IMR-90 (cell line): ENCODE measurements at regions not wholly inside any gene's neighbourhood (a gene's known extent, or its start where the extent isn't known, plus 50 kb on each side); places are given as distances from the start of the nearest gene placed in this dataset.

ENCODE experiments used
- ATAC-seq: fragments of 200-7000 bp; cut with Tn5 transposase; 2 replicates; pipeline ENCODE4 v1.9.1; 2020; ENCODE audit warnings: low read depth, mild to moderate bottlenecking, moderate library complexity
- BruUV-seq: library from RNA; stranded (reverse); fragments of 400-500 nt; replicated peaks from 2 replicates; lab custom pipeline; 2021; lab: Mats Ljungman, UMichigan
- CTCF ChIA-PET: fragments of 300-600 bp; formaldehyde crosslinking; extraction: SDS; loops from one replicate; lab custom pipeline; 2021; ENCODE audit warnings: antibody characterized with exemption; lab: Yijun Ruan, JAX
- POLR2A ChIA-PET: fragments of 300-600 bp; sonication (Branson Sonifier 250); formaldehyde crosslinking; loops from one replicate; lab custom pipeline; 2022; ENCODE audit warnings: antibody characterized with exemption; ENCODE audit not compliant: unreplicated experiment; lab: Charles Lee
- DNase-seq: peaks from one replicate; pipeline ENCODE4 v3.0.0; 2013
- H2AFZ ChIP-seq: replicated peaks from 2 replicates; pipeline ENCODE3; 2013; ENCODE audit warnings: low read length, mild to moderate bottlenecking; ENCODE audit not compliant: poor library complexity
- H2AK5ac ChIP-seq: 2 replicates; pipeline ENCODE4 v1.6.1; 2013; ENCODE audit warnings: low read depth, low read length, inconsistent platforms
- H2AK9ac ChIP-seq: replicated peaks from 2 replicates; pipeline ENCODE3; 2013; ENCODE audit warnings: mild to moderate bottlenecking, low read depth, low read length, moderate library complexity; ENCODE audit not compliant: poor library complexity
- H2BK120ac ChIP-seq: 2 replicates; pipeline ENCODE4 v1.6.1; 2013; ENCODE audit warnings: low read depth, low read length, inconsistent platforms
- H2BK15ac ChIP-seq: 3 replicates; pipeline ENCODE4 v1.6.1; 2013; ENCODE audit warnings: low read depth, low read length, inconsistent platforms
- H2BK20ac ChIP-seq: 2 replicates; pipeline ENCODE4 v1.6.1; 2013; ENCODE audit warnings: low read depth, mild to moderate bottlenecking, inconsistent platforms, low read length, moderate library complexity
- H2BK5ac ChIP-seq: 2 replicates; pipeline ENCODE4 v1.6.1; 2013; ENCODE audit warnings: mild to moderate bottlenecking, low read depth, low read length, inconsistent platforms; ENCODE audit not compliant: poor library complexity, severe bottlenecking
- H3K14ac ChIP-seq: replicated peaks from 2 replicates; pipeline ENCODE4 v1.6.1; 2013; ENCODE audit warnings: low read depth, low read length, inconsistent platforms
- H3K18ac ChIP-seq: 2 replicates; pipeline ENCODE4 v1.6.1; 2013; ENCODE audit warnings: low read depth, low read length, control low read depth
- H3K23ac ChIP-seq: 2 replicates; pipeline ENCODE4 v1.6.1; 2013; ENCODE audit warnings: low read depth, low read length, inconsistent platforms
- H3K27ac ChIP-seq: 2 replicates; pipeline ENCODE4 v1.5.1; 2013; ENCODE audit warnings: mild to moderate bottlenecking, control low read depth, low read length; ENCODE audit not compliant: insufficient read depth
- H3K27me3 ChIP-seq: 2 replicates; pipeline ENCODE4 v1.6.1; 2013; ENCODE audit warnings: low read length; ENCODE audit not compliant: control insufficient read depth, insufficient read depth
- H3K36me3 ChIP-seq: 2 replicates; pipeline ENCODE4 v1.6.1; 2013; ENCODE audit warnings: low read length, mixed read lengths; ENCODE audit not compliant: control insufficient read depth, insufficient read depth
- H3K4ac ChIP-seq: 2 replicates; pipeline ENCODE4 v1.6.1; 2013; ENCODE audit warnings: low read depth, low read length, inconsistent platforms
- H3K4me1 ChIP-seq: 2 replicates; pipeline ENCODE4 v1.6.1; 2013; ENCODE audit warnings: low read length, mixed read lengths; ENCODE audit not compliant: control insufficient read depth, insufficient read depth
- H3K4me2 ChIP-seq: 2 replicates; pipeline ENCODE4 v1.6.1; 2013; ENCODE audit warnings: low read depth, mild to moderate bottlenecking, control low read depth, low read length, moderate library complexity
- H3K4me3 ChIP-seq: 2 replicates; pipeline ENCODE4 v1.5.1; 2013; ENCODE audit warnings: low read depth, mild to moderate bottlenecking, control low read depth, low read length, moderate library complexity; ENCODE audit not compliant: insufficient read depth
- H3K56ac ChIP-seq: 2 replicates; pipeline ENCODE4 v1.6.1; 2013; ENCODE audit warnings: low read length, inconsistent platforms; ENCODE audit not compliant: insufficient read depth; ENCODE audit errors: extremely low read depth
- H3K79me1 ChIP-seq, 2 experiments: 2 replicates each; pipeline ENCODE4 v1.6.1; 2013; ENCODE audit warnings: low read length in 2 of 2, inconsistent platforms in 1 of 2, low read depth in 1 of 2
- H3K9ac ChIP-seq: 2 replicates; pipeline ENCODE4 v1.6.1; 2013; ENCODE audit warnings: low read depth, low read length, control low read depth
- H3K9me1 ChIP-seq: 2 replicates; pipeline ENCODE4 v1.6.1; 2013; ENCODE audit warnings: low read length, inconsistent platforms; ENCODE audit not compliant: insufficient read depth
- H3K9me3 ChIP-seq: 2 replicates; pipeline ENCODE4 v1.6.1; 2013; ENCODE audit warnings: low read length; ENCODE audit not compliant: control insufficient read depth, insufficient read depth
- H4K20me1 ChIP-seq: 2 replicates; pipeline ENCODE4 v1.6.1; 2013; ENCODE audit warnings: low read length, inconsistent platforms; ENCODE audit not compliant: insufficient read depth
- H4K5ac ChIP-seq: 2 replicates; pipeline ENCODE4 v1.6.1; 2013; ENCODE audit warnings: mild to moderate bottlenecking, low read depth, low read length, control low read depth
- H4K8ac ChIP-seq, 2 experiments: 2 replicates each; pipeline ENCODE4 v1.6.1; 2013; ENCODE audit warnings: low read depth in 2 of 2, low read length in 2 of 2, control low read depth in 1 of 2, inconsistent platforms in 1 of 2
- H4K91ac ChIP-seq: 2 replicates; pipeline ENCODE4 v1.6.1; 2013; ENCODE audit warnings: low read depth, low read length, inconsistent platforms; ENCODE audit not compliant: insufficient read depth
- BHLHE40 ChIP-seq: fragments of 150-350 bp; IDR thresholded peaks from 2 replicates; pipeline ENCODE4 v1.6.1; 2016; ENCODE audit warnings: mild to moderate bottlenecking, low read depth, low read length
- CEBPB ChIP-seq: IDR thresholded peaks from 2 replicates; pipeline ENCODE4 v1.6.1; 2012; ENCODE audit warnings: low read depth, low read length, improper control_type of control experiment
- CHD1 ChIP-seq: IDR thresholded peaks from 2 replicates; pipeline ENCODE4 v1.6.1; 2012; ENCODE audit warnings: low read depth, low read length, improper control_type of control experiment
- FOS ChIP-seq: fragments of 150-350 bp; IDR thresholded peaks from 2 replicates; pipeline ENCODE4 v1.6.1; 2016; ENCODE audit warnings: low read depth, low read length
- NFE2L2 ChIP-seq: fragments of 150-350 bp; IDR thresholded peaks from 2 replicates; pipeline ENCODE4 v1.6.1; 2016; ENCODE audit warnings: low read depth, mild to moderate bottlenecking, low read length
- RCOR1 ChIP-seq: IDR thresholded peaks from 2 replicates; pipeline ENCODE4 v1.6.1; 2012; ENCODE audit warnings: mild to moderate bottlenecking, low read length, improper control_type of control experiment; ENCODE audit not compliant: insufficient replicate concordance
- SMC3 ChIP-seq: fragments of 150-350 bp; IDR thresholded peaks from 2 replicates; pipeline ENCODE4 v1.6.1; 2016; ENCODE audit warnings: low read depth, mild to moderate bottlenecking, antibody characterized with exemption, low read length, moderate library complexity
- WGBS, 2 experiments: methylation state at CpG; one replicate each; pipeline versions ENCODE4 v1.1.5 to v1.1.7; 2013; ENCODE audit warnings: missing lambda C conversion rate in 2 of 2; ENCODE audit not compliant: insufficient read length in 1 of 2; ENCODE audit errors: extremely low coverage in 2 of 2; 5-methylcytosine and 5-hydroxymethylcytosine counted together
- dilution Hi-C: fragments of 300-500 bp; cut with HindIII; formaldehyde crosslinking; loops from one replicate; pipeline ENCODE4 v1.14.3; 2018; ENCODE audit warnings: low sequenced_read_pairs; ENCODE audit not compliant: unreplicated experiment
- in situ Hi-C: fragments of 300-500 bp; cut with MboI; formaldehyde crosslinking; loops from 3 replicates; pipeline ENCODE4 v1.14.3; 2019; ENCODE audit warnings: low sequenced_read_pairs, inconsistent platforms, mixed read lengths
- intact Hi-C: fragments of 100-400 bp; cut with micrococcal nuclease; formaldehyde crosslinking; loops from 2 replicates; pipeline ENCODE4 v1.10.0; 2022
- TF ChIP-seq, protein P1 (sequence below): conservative IDR thresholded peaks from 2 replicates; pipeline ENCODE4 v1.5.1; 2012; ENCODE audit warnings: mild to moderate bottlenecking, low read depth, low read length, improper control_type of control experiment

DNA sequence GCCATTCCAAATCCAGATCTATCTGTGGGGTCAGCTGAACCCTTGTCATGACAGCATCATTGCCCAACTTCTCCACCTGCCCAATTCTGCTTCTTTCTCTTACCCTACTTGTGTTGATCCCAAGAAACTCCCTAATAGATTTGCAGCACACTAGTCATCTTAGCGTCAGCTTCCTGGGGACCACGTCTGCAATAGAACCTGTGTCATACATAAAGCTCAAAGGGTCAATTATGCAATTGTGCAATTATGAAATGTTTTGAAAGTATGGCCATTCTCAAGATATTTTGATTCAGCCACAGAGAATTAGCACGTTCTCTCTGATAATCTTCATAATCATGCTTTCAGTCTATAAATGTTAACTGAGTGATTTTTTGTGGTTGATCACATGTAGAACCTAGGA is 87.4 kb upstream of the PAPPA start:
- no peak overlapping the region for H3K27ac ChIP-seq
- ChIA-PET POLR2A (no interaction called here), CTCF (no interaction called here)
- H2BK5ac ChIP-seq = no peak overlapping the region
- no peak overlapping the region for H2BK20ac ChIP-seq
- no peak overlapping the region for H2AK5ac ChIP-seq
- H3K79me1 ChIP-seq = no peaks in the 10 kb centered on the region
- BruUV-seq = no TSS peak
- H3K23ac ChIP-seq = no peak overlapping the region
- dilution Hi-C loops = no loop called here
- no peak overlapping the region for H3K56ac ChIP-seq
- H2BK15ac ChIP-seq = no peak overlapping the region
- H2AK9ac ChIP-seq = no peak overlapping the region
- H3K4me1 ChIP-seq = no peaks in the 10 kb centered on the region
- in situ Hi-C loops = no loop called here
- ATAC-seq (no peak), DNase-seq (no peak)
- H3K9me1 ChIP-seq = no peaks in the 10 kb centered on the region
- H2BK120ac ChIP-seq = no peak overlapping the region
- TF ChIP-seq FOS = no peak
- TF ChIP-seq BHLHE40 = no peak
- TF ChIP-seq CEBPB = no peak
- no peak for TF ChIP-seq RCOR1
- TF ChIP-seq CHD1 = no peak
- TF ChIP-seq, protein P1, sequence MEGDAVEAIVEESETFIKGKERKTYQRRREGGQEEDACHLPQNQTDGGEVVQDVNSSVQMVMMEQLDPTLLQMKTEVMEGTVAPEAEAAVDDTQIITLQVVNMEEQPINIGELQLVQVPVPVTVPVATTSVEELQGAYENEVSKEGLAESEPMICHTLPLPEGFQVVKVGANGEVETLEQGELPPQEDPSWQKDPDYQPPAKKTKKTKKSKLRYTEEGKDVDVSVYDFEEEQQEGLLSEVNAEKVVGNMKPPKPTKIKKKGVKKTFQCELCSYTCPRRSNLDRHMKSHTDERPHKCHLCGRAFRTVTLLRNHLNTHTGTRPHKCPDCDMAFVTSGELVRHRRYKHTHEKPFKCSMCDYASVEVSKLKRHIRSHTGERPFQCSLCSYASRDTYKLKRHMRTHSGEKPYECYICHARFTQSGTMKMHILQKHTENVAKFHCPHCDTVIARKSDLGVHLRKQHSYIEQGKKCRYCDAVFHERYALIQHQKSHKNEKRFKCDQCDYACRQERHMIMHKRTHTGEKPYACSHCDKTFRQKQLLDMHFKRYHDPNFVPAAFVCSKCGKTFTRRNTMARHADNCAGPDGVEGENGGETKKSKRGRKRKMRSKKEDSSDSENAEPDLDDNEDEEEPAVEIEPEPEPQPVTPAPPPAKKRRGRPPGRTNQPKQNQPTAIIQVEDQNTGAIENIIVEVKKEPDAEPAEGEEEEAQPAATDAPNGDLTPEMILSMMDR = no peak
- TF ChIP-seq SMC3 = no peak
- TF ChIP-seq NFE2L2 = no peak
- no peak overlapping the region for H4K91ac ChIP-seq
- no peak overlapping the region for H2AFZ ChIP-seq
- H3K4me2 ChIP-seq = no peak overlapping the region
- no peaks in the 10 kb centered on the region for H3K27me3 ChIP-seq
- H3K4ac ChIP-seq = no peak overlapping the region
- WGBS, 2 experiments = no CpG with 5 or more reads among the region's 3 CpGs
- intact Hi-C loops = no loop called here
- H4K8ac ChIP-seq = no peak overlapping the region
- no peak overlapping the region for H4K5ac ChIP-seq
- H3K4me3 ChIP-seq = no peak overlapping the region
- H3K18ac ChIP-seq = no peak overlapping the region
- H4K20me1 ChIP-seq = no peaks in the 10 kb centered on the region
- no peak overlapping the region for H3K14ac ChIP-seq
- H3K9ac ChIP-seq = no peak overlapping the region
- H3K36me3 ChIP-seq = no peaks in the 10 kb centered on the region
- H3K9me3 ChIP-seq = no peaks in the 10 kb centered on the region
